Activated CD8-positive, alpha-beta T cell treated with anti-CD3 and anti-CD28 coated beads for 36 hours (primary cell): ENCODE measurements at regions not wholly inside any gene's neighbourhood (a gene's known extent, or its start where the extent isn't known, plus 50 kb on each side); places are given as distances from the start of the nearest gene placed in this dataset.

ENCODE experiments used
- ATAC-seq: fragments of 200-7000 bp; cut with Tn5 transposase; one replicate; pipeline ENCODE4 v1.10.0; 2021; ENCODE audit warnings: mild to moderate bottlenecking, moderate library complexity
- CTCF ChIA-PET: fragments of 350-600 bp; sonication (Branson Sonifier 250); formaldehyde crosslinking; loops from one replicate; lab custom pipeline; 2021; ENCODE audit warnings: antibody characterized with exemption; lab: Charles Lee
- POLR2A ChIA-PET: fragments of 350-600 bp; sonication (Branson Sonifier 250); formaldehyde crosslinking; loops from one replicate; lab custom pipeline; 2021; ENCODE audit warnings: antibody characterized with exemption; lab: Charles Lee
- DNase-seq: peaks from one replicate; pipeline ENCODE4 v3.0.0-alpha.2; 2020
- H3K27ac Mint-ChIP-seq: one replicate; pipeline ENCODE4 v1.8.0; 2021; ENCODE audit warnings: mild to moderate bottlenecking, mixed read lengths
- H3K27me3 Mint-ChIP-seq: one replicate; pipeline ENCODE4 v1.8.0; 2021; ENCODE audit warnings: mixed read lengths
- H3K36me3 Mint-ChIP-seq: one replicate; pipeline ENCODE4 v1.8.0; 2021; ENCODE audit warnings: low read depth, mixed read lengths
- H3K4me1 Mint-ChIP-seq: one replicate; pipeline ENCODE4 v1.8.0; 2021; ENCODE audit warnings: low read depth, mixed read lengths
- H3K4me3 Mint-ChIP-seq: one replicate; pipeline ENCODE4 v1.8.0; 2021; ENCODE audit warnings: mild to moderate bottlenecking, moderate library complexity, mixed read lengths
- H3K9me3 Mint-ChIP-seq: one replicate; pipeline ENCODE4 v1.8.0; 2021; ENCODE audit warnings: mixed read lengths
- intact Hi-C: fragments of 100-400 bp; cut with micrococcal nuclease; formaldehyde crosslinking; loops from one replicate; pipeline ENCODE4 v1.10.0; 2022
- TF ChIP-seq, protein P1 (sequence below): fragments of 200-600 bp; IDR thresholded peaks from one replicate; pipeline ENCODE4 v1.8.0; 2022; ENCODE audit warnings: antibody characterized with exemption, mild to moderate bottlenecking

DNA sequence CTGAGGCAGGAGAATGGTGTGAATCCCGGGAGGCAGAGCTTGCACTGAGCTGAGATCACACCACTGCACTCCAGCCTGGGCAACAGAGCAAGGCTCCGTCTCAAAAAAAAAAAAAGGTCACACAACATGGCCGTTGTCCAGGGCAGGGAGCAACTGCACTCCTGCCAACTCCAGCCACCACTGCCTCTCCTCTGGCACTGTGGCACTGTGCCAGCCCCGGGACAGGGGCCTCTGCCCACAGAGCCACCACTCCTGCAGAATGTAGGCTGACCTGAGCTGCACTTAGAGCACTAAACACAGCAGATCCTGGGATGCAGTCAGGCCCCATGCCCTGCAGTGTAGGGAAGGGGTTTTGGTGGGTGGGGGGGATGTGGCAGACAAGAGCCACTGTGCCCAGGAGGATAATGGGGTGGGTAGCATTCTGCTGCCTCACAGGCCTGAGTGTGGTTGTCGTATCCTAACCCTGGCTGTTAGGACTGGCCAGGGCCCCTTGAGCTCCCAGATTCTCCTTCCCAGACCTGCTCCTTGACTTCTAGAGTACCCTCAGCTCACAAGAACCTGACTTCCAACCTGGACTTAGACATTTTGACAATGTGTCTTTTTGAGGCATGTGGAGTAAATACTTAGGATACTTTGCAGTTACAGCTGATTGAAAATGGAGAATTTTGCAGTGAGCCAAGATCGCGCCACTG lies 69.4 kb upstream of the SH3RF3 start:
- POLR2A ChIA-PET, result interaction anchor here (1.2 kb wide), 1 partner anchor 28 kb away, joined by 3 read pairs; no protein-coding TSS in a partner anchor
- CTCF ChIA-PET, result interaction anchor here (0.7 kb wide), 2 partner anchors 57 to 451 kb away, joined by 3 read pairs; no protein-coding TSS in a partner anchor
- Mint-ChIP-seq H3K27me3 (no peaks in the 10 kb centered on the region), H3K9me3 (no peaks in the 10 kb centered on the region), H3K4me3 (no peak overlapping the region), H3K27ac (no peak overlapping the region), H3K36me3 (no peaks in the 10 kb centered on the region), H3K4me1 (peaks cover 43% of the 10 kb centered on the region)
- intact Hi-C loops, result no loop called here
- ATAC-seq (no peak), DNase-seq (no peak)
- TF ChIP-seq, protein P1, sequence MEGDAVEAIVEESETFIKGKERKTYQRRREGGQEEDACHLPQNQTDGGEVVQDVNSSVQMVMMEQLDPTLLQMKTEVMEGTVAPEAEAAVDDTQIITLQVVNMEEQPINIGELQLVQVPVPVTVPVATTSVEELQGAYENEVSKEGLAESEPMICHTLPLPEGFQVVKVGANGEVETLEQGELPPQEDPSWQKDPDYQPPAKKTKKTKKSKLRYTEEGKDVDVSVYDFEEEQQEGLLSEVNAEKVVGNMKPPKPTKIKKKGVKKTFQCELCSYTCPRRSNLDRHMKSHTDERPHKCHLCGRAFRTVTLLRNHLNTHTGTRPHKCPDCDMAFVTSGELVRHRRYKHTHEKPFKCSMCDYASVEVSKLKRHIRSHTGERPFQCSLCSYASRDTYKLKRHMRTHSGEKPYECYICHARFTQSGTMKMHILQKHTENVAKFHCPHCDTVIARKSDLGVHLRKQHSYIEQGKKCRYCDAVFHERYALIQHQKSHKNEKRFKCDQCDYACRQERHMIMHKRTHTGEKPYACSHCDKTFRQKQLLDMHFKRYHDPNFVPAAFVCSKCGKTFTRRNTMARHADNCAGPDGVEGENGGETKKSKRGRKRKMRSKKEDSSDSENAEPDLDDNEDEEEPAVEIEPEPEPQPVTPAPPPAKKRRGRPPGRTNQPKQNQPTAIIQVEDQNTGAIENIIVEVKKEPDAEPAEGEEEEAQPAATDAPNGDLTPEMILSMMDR, result no peak

GRCh38 chr2:109058802-109059201 lies 69.8 kb upstream of the EDAR start:
- Mint-ChIP-seq H3K4me1 (peaks cover 42% of the 10 kb centered on the region), H3K27me3 (no peaks in the 10 kb centered on the region), H3K4me3 (no peak overlapping the region), H3K27ac (no peak overlapping the region), H3K36me3 (no peaks in the 10 kb centered on the region), H3K9me3 (no peaks in the 10 kb centered on the region)
- TF ChIP-seq, protein P1, result no peak
- ATAC-seq (no peak), DNase-seq (no peak)
- intact Hi-C loops, result no loop called here
- POLR2A ChIA-PET, result interaction anchor here (1.2 kb wide), 1 partner anchor 27 kb away, joined by 3 read pairs; no protein-coding TSS in a partner anchor
- CTCF ChIA-PET, result interaction anchor here (0.7 kb wide), 1 partner anchor 56 kb away, joined by 3 read pairs; no protein-coding TSS in a partner anchor

GRCh38 chr2:109058191-109058632 lies 69.2 kb upstream of the EDAR start:
- Mint-ChIP-seq H3K36me3 (no peaks in the 10 kb centered on the region), H3K4me1 (peaks cover 36% of the 10 kb centered on the region), H3K27me3 (no peaks in the 10 kb centered on the region), H3K9me3 (no peaks in the 10 kb centered on the region), H3K4me3 (no peak overlapping the region), H3K27ac (no peak overlapping the region)
- no peak for ATAC-seq
- DNase-seq, result no peak
- TF ChIP-seq, protein P1, result no peak
- ChIA-PET CTCF (interaction anchor here (0.6 to 1.1 kb wide), 2 partner anchors 44 to 130 kb away, joined by 3 read pairs; no protein-coding TSS in a partner anchor), POLR2A (interaction anchor here (1.2 kb wide), 1 partner anchor 26 kb away, joined by 3 read pairs; no protein-coding TSS in a partner anchor)
- intact Hi-C loops, result no loop called here

GRCh38 chr2:109057686-109058085 lies 68.7 kb upstream of the EDAR start:
- peaks cover 31% of the 10 kb centered on the region for H3K4me1 Mint-ChIP-seq

More at GRCh38 chr2:109057686-109058085, 68.7 kb upstream of the EDAR start:
- no peaks in the 10 kb centered on the region for H3K36me3 Mint-ChIP-seq
- ATAC-seq, result peak; percentile 93
- TF ChIP-seq, protein P1, result no peak
- peak; percentile 70 for DNase-seq
- no peaks in the 10 kb centered on the region for H3K9me3 Mint-ChIP-seq
- ChIA-PET POLR2A (no interaction called here), CTCF (interaction anchor here (0.6 to 1.1 kb wide), 2 partner anchors 45 to 129 kb away, joined by 3 read pairs; no protein-coding TSS in a partner anchor)
- H3K27me3 Mint-ChIP-seq, result no peaks in the 10 kb centered on the region
- intact Hi-C loops, result no loop called here
- H3K27ac Mint-ChIP-seq, result no peak overlapping the region
- no peak overlapping the region for H3K4me3 Mint-ChIP-seq
